Chondrocyte (in vitro differentiated cells): ENCODE measurements at regions not wholly inside any gene's neighbourhood (a gene's known extent, or its start where the extent isn't known, plus 50 kb on each side); places are given as distances from the start of the nearest gene placed in this dataset.

ENCODE experiments used
- DNase-seq: peaks from one replicate; pipeline ENCODE4 v3.0.0; 2021; ENCODE audit warnings: mixed read lengths, low spot score
- H3K27ac Mint-ChIP-seq: one replicate; pipeline ENCODE4 v1.8.0; 2021; ENCODE audit warnings: mild to moderate bottlenecking, moderate library complexity, mixed read lengths; ENCODE audit not compliant: unreplicated experiment
- H3K27me3 Mint-ChIP-seq: 2 replicates; pipeline ENCODE4 v1.8.0; 2021; ENCODE audit warnings: low read depth, mixed read lengths
- H3K36me3 Mint-ChIP-seq: 2 replicates; pipeline ENCODE4 v1.8.0; 2021; ENCODE audit warnings: low read depth, mixed read lengths
- H3K4me1 Mint-ChIP-seq: 2 replicates; pipeline ENCODE4 v1.8.0; 2021; ENCODE audit warnings: low read depth, mild to moderate bottlenecking, mixed read lengths
- H3K4me3 Mint-ChIP-seq: one replicate; pipeline ENCODE4 v1.8.0; 2021; ENCODE audit warnings: mild to moderate bottlenecking, moderate library complexity, mixed read lengths; ENCODE audit not compliant: unreplicated experiment
- H3K9me3 Mint-ChIP-seq: 2 replicates; pipeline ENCODE4 v1.8.0; 2021; ENCODE audit warnings: low read depth, mixed read lengths
- TF ChIP-seq, protein P1 (sequence below): fragments of 200-600 bp; sonication (generic); IDR thresholded peaks from 2 replicates; pipeline ENCODE4 v1.5.0; 2021; ENCODE audit warnings: antibody characterized with exemption, mild to moderate bottlenecking, moderate library complexity

DNA sequence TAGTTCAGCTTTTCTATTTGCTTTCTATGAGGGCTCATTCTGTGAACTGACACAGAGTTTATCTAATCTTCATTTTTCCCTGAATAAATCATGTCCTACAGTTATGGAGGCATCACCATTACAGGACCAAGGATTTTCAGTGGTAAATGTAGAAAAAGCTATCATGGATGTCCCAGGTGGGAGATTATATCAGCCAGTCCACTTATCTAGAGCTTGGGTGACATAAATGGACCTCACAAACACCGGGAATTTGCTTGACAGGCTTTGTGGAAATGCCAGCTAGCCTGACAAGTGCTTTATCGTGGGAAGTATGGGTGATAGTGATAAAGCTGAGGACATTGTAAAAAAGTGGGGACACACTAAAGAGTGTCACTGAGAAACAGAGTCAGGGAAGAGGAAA is 1015.2 kb upstream of the SLIT2 start:
- TF ChIP-seq, protein P1, sequence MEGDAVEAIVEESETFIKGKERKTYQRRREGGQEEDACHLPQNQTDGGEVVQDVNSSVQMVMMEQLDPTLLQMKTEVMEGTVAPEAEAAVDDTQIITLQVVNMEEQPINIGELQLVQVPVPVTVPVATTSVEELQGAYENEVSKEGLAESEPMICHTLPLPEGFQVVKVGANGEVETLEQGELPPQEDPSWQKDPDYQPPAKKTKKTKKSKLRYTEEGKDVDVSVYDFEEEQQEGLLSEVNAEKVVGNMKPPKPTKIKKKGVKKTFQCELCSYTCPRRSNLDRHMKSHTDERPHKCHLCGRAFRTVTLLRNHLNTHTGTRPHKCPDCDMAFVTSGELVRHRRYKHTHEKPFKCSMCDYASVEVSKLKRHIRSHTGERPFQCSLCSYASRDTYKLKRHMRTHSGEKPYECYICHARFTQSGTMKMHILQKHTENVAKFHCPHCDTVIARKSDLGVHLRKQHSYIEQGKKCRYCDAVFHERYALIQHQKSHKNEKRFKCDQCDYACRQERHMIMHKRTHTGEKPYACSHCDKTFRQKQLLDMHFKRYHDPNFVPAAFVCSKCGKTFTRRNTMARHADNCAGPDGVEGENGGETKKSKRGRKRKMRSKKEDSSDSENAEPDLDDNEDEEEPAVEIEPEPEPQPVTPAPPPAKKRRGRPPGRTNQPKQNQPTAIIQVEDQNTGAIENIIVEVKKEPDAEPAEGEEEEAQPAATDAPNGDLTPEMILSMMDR, result no peak
- no peaks in the 10 kb centered on the region for H3K36me3 Mint-ChIP-seq
- H3K4me3 Mint-ChIP-seq, result no peak overlapping the region
- peaks cover 3% of the 10 kb centered on the region for H3K4me1 Mint-ChIP-seq
- no peaks in the 10 kb centered on the region for H3K9me3 Mint-ChIP-seq
- H3K27me3 Mint-ChIP-seq, result no peaks in the 10 kb centered on the region
- DNase-seq, result no peak
- no peak overlapping the region for H3K27ac Mint-ChIP-seq

DNA sequence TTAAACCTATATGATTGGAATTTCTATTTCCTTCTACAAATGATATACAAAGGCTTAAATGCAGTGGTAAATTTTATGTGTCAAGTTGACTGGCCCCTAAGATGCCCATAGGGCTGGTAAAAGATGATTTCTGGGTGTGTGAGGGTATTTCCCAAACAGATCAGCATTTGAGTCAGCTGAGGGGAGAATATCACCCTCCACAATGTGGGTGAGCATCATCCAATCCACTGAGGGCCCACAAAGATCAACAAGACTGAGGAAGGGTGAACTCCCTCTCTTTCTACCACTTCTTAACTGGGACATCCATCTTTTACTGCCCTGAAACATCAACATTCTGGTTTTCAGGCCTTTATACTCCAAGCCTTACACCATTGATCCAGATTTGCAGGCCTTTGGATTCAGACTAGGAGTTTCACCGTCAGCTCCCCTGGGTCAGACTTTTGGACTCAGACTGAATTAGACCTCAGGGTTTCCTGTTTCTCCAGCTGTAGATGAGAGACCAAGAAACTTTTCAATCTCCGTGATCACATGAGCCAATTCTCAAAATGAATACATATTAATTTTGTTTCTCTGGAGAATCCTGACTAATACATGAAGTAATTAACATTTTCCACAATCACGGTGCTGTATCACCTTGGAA is 1020.7 kb upstream of the SLIT2 start:
- no peak for DNase-seq
- Mint-ChIP-seq H3K27me3 (no peaks in the 10 kb centered on the region), H3K4me1 (peaks cover 3% of the 10 kb centered on the region), H3K4me3 (no peak overlapping the region), H3K27ac (no peak overlapping the region), H3K9me3 (no peaks in the 10 kb centered on the region), H3K36me3 (no peaks in the 10 kb centered on the region)
- TF ChIP-seq, protein P1, result no peak

GRCh38 chr4:19227701-19228100 is 1024.0 kb upstream of the SLIT2 start:
- no peaks in the 10 kb centered on the region for H3K36me3 Mint-ChIP-seq
- peaks cover 3% of the 10 kb centered on the region for H3K4me1 Mint-ChIP-seq
- no peaks in the 10 kb centered on the region for H3K9me3 Mint-ChIP-seq
- no peaks in the 10 kb centered on the region for H3K27me3 Mint-ChIP-seq
- no peak overlapping the region for H3K27ac Mint-ChIP-seq
- DNase-seq, result no peak
- TF ChIP-seq, protein P1, result no peak
- H3K4me3 Mint-ChIP-seq, result no peak overlapping the region

- no peak for DNase-seq
These were observed 1026.9 kb upstream of the SLIT2 start for GRCh38 chr4:19224820-19225219.

DNA sequence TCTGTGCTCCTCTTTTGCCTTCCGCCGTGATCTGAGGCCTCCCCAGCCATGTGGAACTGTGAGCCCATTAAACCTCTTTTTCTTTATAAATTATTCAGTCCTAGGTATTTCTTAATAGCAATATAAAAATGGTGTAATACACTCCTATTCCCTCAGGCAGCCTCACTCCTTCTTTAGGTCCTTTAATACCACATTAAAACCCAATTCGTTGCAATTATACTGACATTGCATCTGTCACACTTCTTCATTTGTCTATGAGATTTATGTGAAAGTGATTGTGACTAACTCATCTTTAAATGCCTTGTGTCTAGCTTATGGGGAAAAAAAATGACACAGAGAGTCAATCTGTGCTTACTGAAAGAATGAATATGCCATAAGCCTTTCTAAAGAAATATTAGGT is 1035.2 kb upstream of the SLIT2 start:
- Mint-ChIP-seq H3K36me3 (no peaks in the 10 kb centered on the region), H3K4me3 (no peak overlapping the region), H3K9me3 (no peaks in the 10 kb centered on the region), H3K4me1 (no peaks in the 10 kb centered on the region), H3K27me3 (peaks cover 2% of the 10 kb centered on the region), H3K27ac (no peak overlapping the region)
- TF ChIP-seq, protein P1, result no peak
- DNase-seq, result no peak

More at GRCh38 chr4:19224820-19225219, 1026.9 kb upstream of the SLIT2 start:
- no peak overlapping the region for H3K27ac Mint-ChIP-seq
- H3K36me3 Mint-ChIP-seq, result no peaks in the 10 kb centered on the region
- TF ChIP-seq, protein P1, result peak; percentile 84
- peaks cover 3% of the 10 kb centered on the region for H3K4me1 Mint-ChIP-seq
- H3K4me3 Mint-ChIP-seq, result no peak overlapping the region
- no peaks in the 10 kb centered on the region for H3K9me3 Mint-ChIP-seq
- H3K27me3 Mint-ChIP-seq, result peaks cover 2% of the 10 kb centered on the region
